Transverse colon (tissue), 3 donors: ENCODE measurements at regions not wholly inside any gene's neighbourhood (a gene's known extent, or its start where the extent isn't known, plus 50 kb on each side); places are given as distances from the start of the nearest gene placed in this dataset.

Experiments
- POLR2A ChIP-seq: fragments of 450-650 bp; IDR thresholded peaks from one replicate; pipeline ENCODE4 v1.6.1; 2016; ENCODE audit warnings: antibody characterized with exemption, mild to moderate bottlenecking, moderate library complexity
- TF ChIP-seq, protein P1 (sequence below), 5 experiments: fragments of 200-600 bp in 3 of 5; fragments of 450-650 bp in 2 of 5; sonication (generic) in 3 of 5; IDR thresholded peaks; 1 replicate in 2 of 5; 2 replicates in 3 of 5; pipeline ENCODE4 v1.5.1; 2016 to 2017; ENCODE audit warnings: antibody characterized with exemption in 5 of 5, inconsistent platforms in 3 of 5, mild to moderate bottlenecking in 2 of 5, moderate library complexity in 1 of 5

DNA sequence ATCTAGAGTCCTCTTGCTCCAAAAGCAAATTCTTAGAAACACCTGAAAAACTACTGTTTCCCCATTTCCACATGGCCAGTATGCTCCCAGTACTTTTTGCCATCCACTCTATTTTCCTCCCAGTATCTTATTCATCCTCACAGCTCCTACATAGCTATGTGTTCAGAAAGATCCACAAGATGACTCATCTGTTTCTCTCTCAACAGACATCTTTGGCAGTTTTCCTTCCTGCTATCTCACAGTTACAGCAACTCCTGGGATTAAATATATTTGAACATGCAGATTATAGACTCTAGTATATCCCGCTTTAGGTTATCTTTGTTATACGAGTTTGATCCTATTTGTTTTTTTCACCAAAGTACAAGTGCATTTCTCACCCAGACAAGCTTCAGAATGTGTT, 675.6 kb upstream of the POT1 start:
- TF ChIP-seq, protein P1, sequence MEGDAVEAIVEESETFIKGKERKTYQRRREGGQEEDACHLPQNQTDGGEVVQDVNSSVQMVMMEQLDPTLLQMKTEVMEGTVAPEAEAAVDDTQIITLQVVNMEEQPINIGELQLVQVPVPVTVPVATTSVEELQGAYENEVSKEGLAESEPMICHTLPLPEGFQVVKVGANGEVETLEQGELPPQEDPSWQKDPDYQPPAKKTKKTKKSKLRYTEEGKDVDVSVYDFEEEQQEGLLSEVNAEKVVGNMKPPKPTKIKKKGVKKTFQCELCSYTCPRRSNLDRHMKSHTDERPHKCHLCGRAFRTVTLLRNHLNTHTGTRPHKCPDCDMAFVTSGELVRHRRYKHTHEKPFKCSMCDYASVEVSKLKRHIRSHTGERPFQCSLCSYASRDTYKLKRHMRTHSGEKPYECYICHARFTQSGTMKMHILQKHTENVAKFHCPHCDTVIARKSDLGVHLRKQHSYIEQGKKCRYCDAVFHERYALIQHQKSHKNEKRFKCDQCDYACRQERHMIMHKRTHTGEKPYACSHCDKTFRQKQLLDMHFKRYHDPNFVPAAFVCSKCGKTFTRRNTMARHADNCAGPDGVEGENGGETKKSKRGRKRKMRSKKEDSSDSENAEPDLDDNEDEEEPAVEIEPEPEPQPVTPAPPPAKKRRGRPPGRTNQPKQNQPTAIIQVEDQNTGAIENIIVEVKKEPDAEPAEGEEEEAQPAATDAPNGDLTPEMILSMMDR (IDR thresholded peaks at IDR 0.05): no peak
- no peak for TF ChIP-seq POLR2A
